ENCODE measurements at regions not wholly inside any gene's neighbourhood (a gene's known extent, or its start where the extent isn't known, plus 50 kb on each side); places are given as distances from the start of the nearest gene placed in this dataset.
"Not testable (repeated sequence)": the region's sequence is repeated elsewhere in the genome, so short reads cannot be mapped to it uniquely, and the experiment has no call there.

GRCh38 chr11:21646351-21646750, 546.5 kb upstream of the ANO5 start:
- POLR2A ChIA-PET: no interaction called here
- no peak for TF ChIP-seq CTCF (IDR thresholded peaks at IDR 0.05; ENCODE audit: low read depth, low read length)
- no peak for DNase-seq (ENCODE audit: low read depth, low spot score)
- Histone ChIP-seq H3K4me3 (ENCODE audit: low read depth, low read length) (no peak overlapping the region), H3K27ac (ENCODE audit: low read depth, low read length) (no peak overlapping the region), H3K9me3 (ENCODE audit: control insufficient read depth, insufficient read depth, low read length) (peaks cover 22% of the 10 kb centered on the region; the same call in 1 of the 2 replicates), H3K27me3 (ENCODE audit: control insufficient read depth, insufficient read depth, low read length) (no peaks in the 10 kb centered on the region)
- CTCF ChIA-PET: no interaction called here

- no peak for TF ChIP-seq CTCF (IDR thresholded peaks at IDR 0.05; ENCODE audit: low read depth, low read length)
- DNase-seq (ENCODE audit: low read depth, low spot score): no peak
- CTCF ChIA-PET: no interaction called here
- Histone ChIP-seq H3K4me3 (ENCODE audit: low read depth, low read length) (no peak overlapping the region), H3K27me3 (ENCODE audit: control insufficient read depth, insufficient read depth, low read length) (no peaks in the 10 kb centered on the region), H3K27ac (ENCODE audit: low read depth, low read length) (no peak overlapping the region), H3K9me3 (ENCODE audit: control insufficient read depth, insufficient read depth, low read length) (peaks cover 6% of the 10 kb centered on the region; the same call in 1 of the 2 replicates)
- POLR2A ChIA-PET: no interaction called here
These were observed 541.9 kb upstream of the ANO5 start for GRCh38 chr11:21650961-21651360.

GRCh38 chr11:21653951-21654421, 538.9 kb upstream of the ANO5 start:
- no peak overlapping the region for H3K4me3 ChIP-seq (ENCODE audit: low read depth, low read length)
- POLR2A ChIA-PET: no interaction called here
- CTCF ChIA-PET: no interaction called here

GRCh38 chr11:21656065-21656464, 536.8 kb upstream of the ANO5 start:
- H3K27me3 ChIP-seq (ENCODE audit: control insufficient read depth, insufficient read depth, low read length): no peaks in the 10 kb centered on the region
- no peak for DNase-seq (ENCODE audit: low read depth, low spot score)
- no peak overlapping the region for H3K4me3 ChIP-seq (ENCODE audit: low read depth, low read length)
- H3K27ac ChIP-seq (ENCODE audit: low read depth, low read length): no peak overlapping the region
- CTCF ChIA-PET: no interaction called here
- TF ChIP-seq CTCF (IDR thresholded peaks at IDR 0.05; ENCODE audit: low read depth, low read length): no peak
- POLR2A ChIA-PET: no interaction called here
- no peaks in the 10 kb centered on the region for H3K9me3 ChIP-seq (ENCODE audit: control insufficient read depth, insufficient read depth, low read length)

More at GRCh38 chr11:21653951-21654421, 538.9 kb upstream of the ANO5 start:
- H3K9me3 ChIP-seq (ENCODE audit: control insufficient read depth, insufficient read depth, low read length): no peaks in the 10 kb centered on the region
- TF ChIP-seq CTCF (IDR thresholded peaks at IDR 0.05; ENCODE audit: low read depth, low read length): no peak
- no peaks in the 10 kb centered on the region for H3K27me3 ChIP-seq (ENCODE audit: control insufficient read depth, insufficient read depth, low read length)
- no peak for DNase-seq (ENCODE audit: low read depth, low spot score)
- H3K27ac ChIP-seq (ENCODE audit: low read depth, low read length): no peak overlapping the region

- POLR2A ChIA-PET: no interaction called here
- no peak overlapping the region for H3K4me3 ChIP-seq (ENCODE audit: low read depth, low read length)
- CTCF ChIA-PET: no interaction called here
- no peak for DNase-seq (ENCODE audit: low read depth, low spot score)
- no peak for TF ChIP-seq CTCF (IDR thresholded peaks at IDR 0.05; ENCODE audit: low read depth, low read length)
- no peaks in the 10 kb centered on the region for H3K9me3 ChIP-seq (ENCODE audit: control insufficient read depth, insufficient read depth, low read length)
- no peaks in the 10 kb centered on the region for H3K27me3 ChIP-seq (ENCODE audit: control insufficient read depth, insufficient read depth, low read length)
- no peak overlapping the region for H3K27ac ChIP-seq (ENCODE audit: low read depth, low read length)
These were observed 534.2 kb upstream of the ANO5 start for GRCh38 chr11:21658654-21659193.

GRCh38 chr11:21659377-21659776, 533.5 kb upstream of the ANO5 start:
- DNase-seq (ENCODE audit: low read depth, low spot score); CTCF ChIA-PET: not testable (repeated sequence)

More at GRCh38 chr11:21659377-21659776, 533.5 kb upstream of the ANO5 start:
- H3K27me3 ChIP-seq (ENCODE audit: control insufficient read depth, insufficient read depth, low read length); POLR2A ChIA-PET; H3K27ac ChIP-seq (ENCODE audit: low read depth, low read length); H3K9me3 ChIP-seq (ENCODE audit: control insufficient read depth, insufficient read depth, low read length); H3K4me3 ChIP-seq (ENCODE audit: low read depth, low read length): not testable (repeated sequence)

All from AG04450 (cell line).